IPS-20b (cell line): ENCODE measurements at regions not wholly inside any gene's neighbourhood (a gene's known extent, or its start where the extent isn't known, plus 50 kb on each side); places are given as distances from the start of the nearest gene placed in this dataset.

Experiments used
- H3K27ac ChIP-seq: one replicate; pipeline ENCODE4 v1.5.1; 2013; ENCODE audit warnings: low read length
- H3K27me3 ChIP-seq: 2 replicates; pipeline ENCODE4 v1.6.1; 2013; ENCODE audit warnings: mild to moderate bottlenecking, low read length, inconsistent platforms; ENCODE audit not compliant: insufficient read depth
- H3K36me3 ChIP-seq: 2 replicates; pipeline ENCODE4 v1.6.1; 2013; ENCODE audit warnings: low read depth, mild to moderate bottlenecking, inconsistent platforms, low read length, moderate library complexity; ENCODE audit not compliant: insufficient read depth
- H3K4me1 ChIP-seq: 2 replicates; pipeline ENCODE4 v1.6.1; 2013; ENCODE audit warnings: mild to moderate bottlenecking, control low read depth, inconsistent platforms, low read length, moderate library complexity; ENCODE audit not compliant: insufficient read depth
- H3K4me3 ChIP-seq: 2 replicates; pipeline ENCODE4 v1.5.1; 2013; ENCODE audit warnings: mild to moderate bottlenecking, low read length, inconsistent platforms
- H3K9ac ChIP-seq: 2 replicates; pipeline ENCODE4 v1.6.1; 2013; ENCODE audit warnings: low read depth, mild to moderate bottlenecking, inconsistent platforms, low read length, moderate library complexity
- H3K9me3 ChIP-seq: 2 replicates; pipeline ENCODE4 v1.6.1; 2013; ENCODE audit warnings: mild to moderate bottlenecking, low read depth, low read length, inconsistent platforms; ENCODE audit not compliant: insufficient read depth

- Histone ChIP-seq H3K27me3 (no peaks in the 10 kb centered on the region), H3K4me1 (no peaks in the 10 kb centered on the region), H3K9ac (no peak overlapping the region), H3K36me3 (no peaks in the 10 kb centered on the region), H3K9me3 (no peaks in the 10 kb centered on the region), H3K27ac (no peak overlapping the region), H3K4me3 (no peak overlapping the region)
Observed at GRCh38 chr3:6091262-6091661, 769.7 kb upstream of the GRM7 start.

- no peak overlapping the region for H3K9ac ChIP-seq
- H3K27ac ChIP-seq, result no peak overlapping the region
- no peaks in the 10 kb centered on the region for H3K4me1 ChIP-seq
- H3K36me3 ChIP-seq, result no peaks in the 10 kb centered on the region
- no peaks in the 10 kb centered on the region for H3K27me3 ChIP-seq
- no peak overlapping the region for H3K4me3 ChIP-seq
- H3K9me3 ChIP-seq, result no peaks in the 10 kb centered on the region
Observed at GRCh38 chr3:6095006-6095405, 765.9 kb upstream of the GRM7 start.

GRCh38 chr3:6097021-6097420 is 763.9 kb upstream of the GRM7 start:
- no peak overlapping the region for H3K27ac ChIP-seq
- H3K9ac ChIP-seq, result no peak overlapping the region
- no peak overlapping the region for H3K4me3 ChIP-seq
- H3K9me3 ChIP-seq, result no peaks in the 10 kb centered on the region
- no peaks in the 10 kb centered on the region for H3K36me3 ChIP-seq
- no peaks in the 10 kb centered on the region for H3K27me3 ChIP-seq
- no peaks in the 10 kb centered on the region for H3K4me1 ChIP-seq

GRCh38 chr3:6097556-6097955 is 763.4 kb upstream of the GRM7 start:
- H3K4me1 ChIP-seq, result no peaks in the 10 kb centered on the region
- H3K9ac ChIP-seq, result no peak overlapping the region
- no peaks in the 10 kb centered on the region for H3K9me3 ChIP-seq
- no peaks in the 10 kb centered on the region for H3K27me3 ChIP-seq
- H3K36me3 ChIP-seq, result no peaks in the 10 kb centered on the region
- H3K27ac ChIP-seq, result no peak overlapping the region
- no peak overlapping the region for H3K4me3 ChIP-seq

GRCh38 chr3:6098516-6099157 is 762.3 kb upstream of the GRM7 start:
- H3K9ac ChIP-seq, result no peak overlapping the region
- no peaks in the 10 kb centered on the region for H3K36me3 ChIP-seq
- no peaks in the 10 kb centered on the region for H3K27me3 ChIP-seq
- no peak overlapping the region for H3K27ac ChIP-seq
- H3K9me3 ChIP-seq, result no peaks in the 10 kb centered on the region
- no peaks in the 10 kb centered on the region for H3K4me1 ChIP-seq
- no peak overlapping the region for H3K4me3 ChIP-seq

- H3K36me3 ChIP-seq, result no peaks in the 10 kb centered on the region
- H3K4me1 ChIP-seq, result no peaks in the 10 kb centered on the region
- no peaks in the 10 kb centered on the region for H3K27me3 ChIP-seq
- no peak overlapping the region for H3K27ac ChIP-seq
- no peak overlapping the region for H3K9ac ChIP-seq
- no peaks in the 10 kb centered on the region for H3K9me3 ChIP-seq
- no peak overlapping the region for H3K4me3 ChIP-seq
Observed at GRCh38 chr3:6099458-6100075, 761.3 kb upstream of the GRM7 start.

- Histone ChIP-seq H3K4me1 (no peaks in the 10 kb centered on the region), H3K9me3 (no peaks in the 10 kb centered on the region), H3K36me3 (no peaks in the 10 kb centered on the region), H3K27me3 (no peaks in the 10 kb centered on the region), H3K9ac (no peak overlapping the region), H3K4me3 (no peak overlapping the region), H3K27ac (no peak overlapping the region)
Observed at GRCh38 chr3:6105187-6105586, 755.7 kb upstream of the GRM7 start.

GRCh38 chr3:6108957-6109356 is 752.0 kb upstream of the GRM7 start:
- no peak overlapping the region for H3K27ac ChIP-seq
- H3K4me1 ChIP-seq, result no peaks in the 10 kb centered on the region
- no peaks in the 10 kb centered on the region for H3K36me3 ChIP-seq
- no peak overlapping the region for H3K9ac ChIP-seq
- H3K27me3 ChIP-seq, result no peaks in the 10 kb centered on the region
- H3K9me3 ChIP-seq, result no peaks in the 10 kb centered on the region
- H3K4me3 ChIP-seq, result no peak overlapping the region

GRCh38 chr3:6110451-6110850 is 750.5 kb upstream of the GRM7 start:
- Histone ChIP-seq H3K9ac (no peak overlapping the region), H3K36me3 (no peaks in the 10 kb centered on the region), H3K4me3 (no peak overlapping the region), H3K27ac (no peak overlapping the region), H3K9me3 (no peaks in the 10 kb centered on the region), H3K4me1 (no peaks in the 10 kb centered on the region), H3K27me3 (no peaks in the 10 kb centered on the region)

- no peak overlapping the region for H3K27ac ChIP-seq
- no peaks in the 10 kb centered on the region for H3K27me3 ChIP-seq
- H3K9me3 ChIP-seq, result no peaks in the 10 kb centered on the region
- H3K4me3 ChIP-seq, result no peak overlapping the region
- H3K36me3 ChIP-seq, result no peaks in the 10 kb centered on the region
- H3K9ac ChIP-seq, result no peak overlapping the region
- no peaks in the 10 kb centered on the region for H3K4me1 ChIP-seq
Observed at GRCh38 chr3:6112546-6112945, 748.4 kb upstream of the GRM7 start.

GRCh38 chr3:6113338-6113737 is 747.6 kb upstream of the GRM7 start:
- no peak overlapping the region for H3K27ac ChIP-seq
- no peaks in the 10 kb centered on the region for H3K36me3 ChIP-seq
- no peak overlapping the region for H3K4me3 ChIP-seq
- H3K9me3 ChIP-seq, result no peaks in the 10 kb centered on the region
- no peaks in the 10 kb centered on the region for H3K4me1 ChIP-seq
- H3K9ac ChIP-seq, result no peak overlapping the region
- no peaks in the 10 kb centered on the region for H3K27me3 ChIP-seq

- H3K9ac ChIP-seq, result no peak overlapping the region
- H3K4me1 ChIP-seq, result peaks cover 26% of the 10 kb centered on the region; the same call in 1 of the 2 replicates
- H3K9me3 ChIP-seq, result no peaks in the 10 kb centered on the region
- no peak overlapping the region for H3K27ac ChIP-seq
- no peaks in the 10 kb centered on the region for H3K36me3 ChIP-seq
- H3K4me3 ChIP-seq, result no peak overlapping the region
- no peaks in the 10 kb centered on the region for H3K27me3 ChIP-seq
Observed at GRCh38 chr3:6119367-6119766, 741.5 kb upstream of the GRM7 start.
